Stimulated activated naive CD4-positive, alpha-beta T cell (primary cell): ENCODE measurements at regions not wholly inside any gene's neighbourhood (a gene's known extent, or its start where the extent isn't known, plus 50 kb on each side); places are given as distances from the start of the nearest gene placed in this dataset.

Source experiments
- DNase-seq, 6 experiments: peaks; one replicate each; lab custom pipeline; 2025; lab: John Stamatoyannopoulos, UW

GRCh38 chr10:61142987-61143386, 199.0 kb upstream of the RHOBTB1 start:
- no peak for DNase-seq

- peak in 1 of 6 experiments; percentile 21 for DNase-seq
Measured at GRCh38 chr10:61140765-61141392, 196.9 kb upstream of the RHOBTB1 start.

GRCh38 chr10:61139592-61139953, 195.6 kb upstream of the RHOBTB1 start:
- DNase-seq = no peak

- DNase-seq = no peak
Measured at GRCh38 chr10:61138708-61139591, 195.0 kb upstream of the RHOBTB1 start.

GRCh38 chr10:61136139-61136538, 192.2 kb upstream of the RHOBTB1 start:
- DNase-seq = no peak

GRCh38 chr10:61135276-61135721, 191.3 kb upstream of the RHOBTB1 start:
- no peak for DNase-seq

- DNase-seq = no peak
Measured at GRCh38 chr10:61130366-61130765, 186.4 kb upstream of the RHOBTB1 start.

- no peak for DNase-seq
Measured at GRCh38 chr10:61128196-61128595, 184.2 kb upstream of the RHOBTB1 start.

- no peak for DNase-seq
Measured at GRCh38 chr10:61125560-61126170, 181.7 kb upstream of the RHOBTB1 start.

GRCh38 chr10:61124756-61125530, 181.0 kb upstream of the RHOBTB1 start:
- no peak for DNase-seq

GRCh38 chr10:61120805-61121204, 176.8 kb upstream of the RHOBTB1 start:
- DNase-seq = no peak

GRCh38 chr10:61119573-61119972, 175.6 kb upstream of the RHOBTB1 start:
- DNase-seq = no peak

- no peak for DNase-seq
Measured at GRCh38 chr10:61115897-61116296, 171.9 kb upstream of the RHOBTB1 start.

- no peak for DNase-seq
Measured at GRCh38 chr10:61112771-61113170, 168.8 kb upstream of the RHOBTB1 start.

GRCh38 chr10:61110936-61111335, 167.0 kb upstream of the RHOBTB1 start:
- DNase-seq = no peak

- DNase-seq = no peak
Measured at GRCh38 chr10:61110188-61110844, 166.3 kb upstream of the RHOBTB1 start.

- no peak for DNase-seq
Measured at GRCh38 chr10:61108915-61109314, 164.9 kb upstream of the RHOBTB1 start.

GRCh38 chr10:61100887-61101286, 156.9 kb upstream of the RHOBTB1 start:
- DNase-seq = no peak

GRCh38 chr10:61099756-61100155, 155.8 kb upstream of the RHOBTB1 start:
- DNase-seq = no peak

- no peak for DNase-seq
Measured at GRCh38 chr10:61098966-61099365, 155.0 kb upstream of the RHOBTB1 start.

- DNase-seq = no peak
Measured at GRCh38 chr10:61097026-61097425, 153.0 kb upstream of the RHOBTB1 start.

GRCh38 chr10:61096056-61096455, 152.1 kb upstream of the RHOBTB1 start:
- no peak for DNase-seq
